NCI-H146 treated with DMSO at 0.1 percent for 48 hours (cell line): ENCODE measurements at regions not wholly inside any gene's neighbourhood (a gene's known extent, or its start where the extent isn't known, plus 50 kb on each side); places are given as distances from the start of the nearest gene placed in this dataset.
"Not testable (repeated sequence)": the region's sequence is repeated elsewhere in the genome, so short reads cannot be mapped to it uniquely, and the experiment has no call there.

ENCODE experiments used
- DNase-seq: peaks from one replicate; lab custom pipeline; 2025; ENCODE audit not compliant: unreplicated experiment; lab: John Stamatoyannopoulos, UW

GRCh38 chr9:108430655-108431054 lies 425.1 kb downstream of the ACTL7B start:
- no peak for DNase-seq

DNA sequence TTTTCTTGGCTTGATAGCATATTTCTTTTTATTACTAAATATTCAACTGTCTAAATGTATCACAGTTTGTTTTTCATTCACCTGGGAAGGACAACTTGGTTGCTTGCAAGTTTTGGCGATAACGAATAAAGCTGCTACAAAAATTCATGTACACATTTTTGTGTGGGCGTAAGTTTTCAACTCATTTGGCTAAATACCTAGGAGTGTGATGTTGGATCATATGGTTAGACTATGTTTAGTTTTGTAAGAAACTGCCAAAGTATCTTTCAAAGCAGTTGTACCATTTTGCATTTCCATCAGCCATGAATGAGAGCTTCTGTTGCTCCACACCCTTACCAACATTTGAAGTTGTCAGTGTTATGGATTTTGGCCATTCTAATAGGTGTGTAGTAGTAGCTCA lies 428.0 kb downstream of the ACTL7B start:
- no peak for DNase-seq

- not testable (repeated sequence) for DNase-seq
Observed at GRCh38 chr9:108426421-108426940, 429.3 kb downstream of the ACTL7B start.

DNA sequence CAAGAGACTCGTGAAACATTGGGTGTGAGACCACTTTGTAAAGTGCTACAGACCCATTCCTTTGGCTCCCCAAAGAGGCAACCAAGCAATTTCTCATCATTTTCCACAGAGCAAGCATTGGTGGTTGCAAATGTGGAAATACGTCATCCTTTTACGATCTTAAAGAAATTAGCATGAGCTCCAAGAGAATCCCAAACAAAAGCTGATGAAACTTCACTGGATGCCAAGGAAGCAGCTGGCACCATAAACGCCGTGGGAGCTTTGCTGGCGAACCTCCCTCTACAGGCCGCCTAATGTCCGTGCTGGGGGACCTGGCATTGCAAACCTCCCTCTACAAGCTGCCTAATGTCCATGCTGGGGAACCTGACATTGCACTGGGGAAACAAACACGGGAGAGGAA lies 432.4 kb downstream of the ACTL7B start:
- DNase-seq, result no peak

DNA sequence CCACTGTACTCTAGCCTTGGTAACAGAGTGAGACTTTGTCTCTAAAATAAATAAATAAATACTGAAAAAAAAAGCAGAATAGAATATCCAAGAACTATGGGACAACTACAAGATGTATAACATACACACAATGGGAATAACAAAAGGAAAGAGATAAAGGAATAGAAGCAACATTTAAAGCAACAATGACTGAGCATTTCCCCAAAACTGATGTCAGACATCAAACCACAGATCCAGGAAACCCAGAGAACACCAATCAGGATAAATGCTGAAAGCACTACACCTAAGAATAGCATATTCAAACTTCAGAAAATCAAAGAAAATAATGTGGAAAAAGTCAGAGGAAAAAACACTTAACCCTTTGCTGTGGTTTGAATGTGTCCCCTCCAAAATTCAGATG lies 436.4 kb downstream of the ACTL7B start:
- no peak for DNase-seq

GRCh38 chr9:108417726-108418125 lies 438.1 kb downstream of the ACTL7B start:
- no peak for DNase-seq

- no peak for DNase-seq
Observed at GRCh38 chr9:108417312-108417711, 438.5 kb downstream of the ACTL7B start.

- DNase-seq, result peak; percentile 3
Observed at GRCh38 chr9:108416324-108416723, 439.5 kb downstream of the ACTL7B start.

GRCh38 chr9:108413809-108414208 lies 442.0 kb downstream of the ACTL7B start:
- DNase-seq, result no peak

GRCh38 chr9:108412755-108413154 lies 443.0 kb downstream of the ACTL7B start:
- no peak for DNase-seq

- DNase-seq, result no peak
Observed at GRCh38 chr9:108411632-108412031, 444.2 kb downstream of the ACTL7B start.

DNA sequence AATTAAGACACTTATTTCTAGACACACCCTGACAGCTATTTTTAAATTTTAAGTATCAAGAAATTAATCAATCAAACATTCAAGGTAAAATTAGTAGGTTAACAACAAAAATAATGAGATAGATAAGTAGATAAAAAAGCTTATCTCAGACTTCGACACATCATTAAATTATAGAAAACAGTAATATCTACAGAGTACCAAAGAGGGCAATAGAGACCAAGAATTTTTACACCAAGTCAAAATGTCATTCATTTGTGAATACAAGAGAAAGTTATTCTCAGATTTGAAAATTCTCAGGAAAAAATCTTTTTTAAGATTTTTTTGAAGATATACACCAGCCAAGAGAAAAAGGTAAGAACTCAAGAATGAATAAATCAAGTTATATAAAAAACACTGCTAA lies 445.6 kb downstream of the ACTL7B start:
- no peak for DNase-seq

DNA sequence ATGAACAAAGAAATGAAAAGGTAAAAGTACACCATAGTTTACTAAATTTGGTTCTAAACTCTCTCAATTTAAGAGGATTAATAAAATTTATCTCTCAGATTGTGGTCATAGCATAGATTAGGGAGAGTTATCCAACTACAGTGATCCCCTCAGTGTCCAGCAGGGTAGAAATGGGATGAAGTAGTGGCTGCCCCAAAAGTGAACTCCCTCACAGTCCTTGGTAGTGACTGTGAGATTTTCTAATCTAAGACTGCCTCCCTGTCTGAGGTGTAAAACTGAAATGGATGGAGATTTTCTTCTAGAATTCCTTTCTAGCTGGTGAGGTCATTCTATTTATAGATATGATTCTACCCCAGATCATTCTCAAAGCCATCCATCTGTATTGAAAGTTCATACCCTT lies 455.5 kb downstream of the ACTL7B start:
- no peak for DNase-seq

- no peak for DNase-seq
Observed at GRCh38 chr9:108399851-108400250, 455.9 kb downstream of the ACTL7B start.

GRCh38 chr9:108397286-108397685 lies 458.5 kb downstream of the ACTL7B start:
- DNase-seq, result no peak

GRCh38 chr9:108396611-108397010 lies 459.2 kb downstream of the ACTL7B start:
- DNase-seq, result no peak

DNA sequence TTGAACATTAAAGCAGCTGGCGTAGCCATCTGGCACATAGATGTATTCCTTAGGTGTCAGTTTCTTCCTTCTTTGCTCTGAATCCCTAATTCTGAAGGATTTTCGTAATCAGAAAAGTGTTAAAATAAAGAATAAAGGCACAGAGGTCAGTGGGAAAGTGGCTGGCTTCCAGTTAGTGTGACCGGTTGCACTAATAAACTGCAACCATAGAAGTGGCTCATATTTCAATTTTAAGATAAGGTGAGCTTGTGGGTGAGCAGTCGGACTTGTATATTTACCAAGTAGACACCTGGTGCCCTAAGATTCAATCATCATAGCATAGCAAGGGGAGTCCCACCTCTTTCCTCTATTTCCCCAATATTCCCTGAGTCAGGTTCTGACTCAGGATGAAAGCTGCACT lies 459.6 kb downstream of the ACTL7B start:
- no peak for DNase-seq

- no peak for DNase-seq
Observed at GRCh38 chr9:108395421-108395820, 460.4 kb downstream of the ACTL7B start.

DNA sequence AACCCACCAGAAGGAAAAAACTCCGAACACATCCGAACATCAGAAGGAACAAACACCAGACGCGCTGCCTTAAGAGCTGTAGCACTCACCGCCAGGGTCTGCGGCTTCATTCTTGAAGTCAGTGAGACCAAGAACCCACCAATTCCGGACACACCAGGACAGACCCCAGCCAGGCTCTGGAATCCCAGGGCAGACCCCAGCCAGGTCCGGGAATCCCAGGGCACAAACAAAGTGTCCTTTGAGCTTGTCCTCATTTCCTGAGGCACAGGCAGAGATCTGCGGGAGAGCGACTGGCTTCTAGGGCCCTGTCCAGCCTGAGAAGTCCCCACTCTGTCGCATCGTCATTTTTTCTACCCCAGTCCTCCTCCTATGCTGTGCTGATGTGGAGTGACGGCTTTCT lies 461.1 kb downstream of the ACTL7B start:
- DNase-seq, result no peak

DNA sequence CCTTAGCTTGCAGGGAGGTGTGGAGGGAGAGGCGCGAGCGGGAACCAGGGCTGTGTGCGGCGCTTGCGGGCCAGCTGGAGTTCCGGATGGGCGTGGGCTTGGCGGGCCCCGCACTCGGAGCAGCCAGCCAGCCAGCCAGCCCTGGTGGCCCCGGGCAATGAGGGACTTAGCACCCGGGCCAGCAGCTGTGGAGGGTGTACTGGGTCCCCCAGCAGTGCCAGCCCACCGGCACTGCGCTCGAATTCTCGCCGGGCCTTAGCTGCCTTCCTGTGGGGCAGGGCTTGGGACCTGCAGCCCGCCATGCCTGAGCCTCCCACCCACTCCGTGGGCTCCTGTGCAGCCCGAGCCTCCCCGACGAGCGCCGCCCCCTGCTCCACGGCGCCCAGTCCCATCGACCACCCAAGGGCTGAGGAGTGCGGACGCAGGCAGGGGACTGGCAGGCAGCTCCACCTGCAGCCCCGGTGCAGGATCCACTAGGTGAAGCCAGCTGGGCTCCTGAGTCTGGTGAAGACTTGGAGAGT lies 462.2 kb downstream of the ACTL7B start:
- not testable (repeated sequence) for DNase-seq

GRCh38 chr9:108392877-108393276 lies 462.9 kb downstream of the ACTL7B start:
- DNase-seq, result no peak

- no peak for DNase-seq
Observed at GRCh38 chr9:108389056-108389455, 466.7 kb downstream of the ACTL7B start.

GRCh38 chr9:108386859-108387384 lies 468.9 kb downstream of the ACTL7B start:
- DNase-seq, result no peak
